Keratinocyte (primary cell): ENCODE measurements at regions not wholly inside any gene's neighbourhood (a gene's known extent, or its start where the extent isn't known, plus 50 kb on each side); places are given as distances from the start of the nearest gene placed in this dataset.

ENCODE experiments used
- DNase-seq: peaks from one replicate; pipeline ENCODE4 v3.0.0-alpha.2; 2011; ENCODE audit warnings: low read depth, missing footprints, low spot score
- FAIRE-seq: peaks from 2 replicates; lab custom pipeline; 2011; peaks lifted over from hg19 to GRCh38; lab: Jason Lieb, UNC
- H2AFZ ChIP-seq: 2 replicates; pipeline ENCODE4 v1.6.0; 2012; ENCODE audit warnings: low read length, control low read depth, inconsistent platforms; ENCODE audit not compliant: control insufficient read depth
- H3K27ac ChIP-seq: 2 replicates; pipeline ENCODE4 v1.5.1; 2011; ENCODE audit warnings: low read length; ENCODE audit not compliant: control insufficient read depth, insufficient read depth
- H3K27me3 ChIP-seq: 3 replicates; pipeline ENCODE4 v1.6.0; 2011; ENCODE audit warnings: low read length; ENCODE audit not compliant: control insufficient read depth, insufficient read depth; ENCODE audit errors: extremely low read depth
- H3K36me3 ChIP-seq, 2 experiments: 2 replicates in 1 of 2; 3 replicates in 1 of 2; pipeline ENCODE4 v1.5.1; 2011; ENCODE audit warnings: low read length in 2 of 2, mild to moderate bottlenecking in 1 of 2; ENCODE audit not compliant: control insufficient read depth in 2 of 2, insufficient read depth in 2 of 2; ENCODE audit errors: extremely low read depth in 1 of 2
- H3K4me1 ChIP-seq: 3 replicates; pipeline ENCODE4 v1.5.1; 2011; ENCODE audit warnings: low read length; ENCODE audit not compliant: control insufficient read depth, insufficient read depth; ENCODE audit errors: extremely low read depth
- H3K4me2 ChIP-seq: 3 replicates; pipeline ENCODE4 v1.6.0; 2011; ENCODE audit warnings: low read depth, low read length; ENCODE audit not compliant: control insufficient read depth, insufficient read depth; ENCODE audit errors: extremely low read depth
- H3K4me3 ChIP-seq, 3 experiments: fragments of 200-600 bp in 1 of 3; sonication (generic) in 1 of 3; 2 replicates in 2 of 3; 3 replicates in 1 of 3; pipeline ENCODE4 v1.5.1; 2011 to 2016; ENCODE audit warnings: low read length in 3 of 3, mild to moderate bottlenecking in 3 of 3, control low read depth in 2 of 3, inconsistent platforms in 1 of 3, low read depth in 1 of 3, mixed read lengths in 1 of 3, mixed run types in 1 of 3, moderate library complexity in 1 of 3; ENCODE audit not compliant: control insufficient read depth in 2 of 3, insufficient read depth in 2 of 3; ENCODE audit errors: extremely low read depth in 1 of 3
- H3K79me2 ChIP-seq: 2 replicates; pipeline ENCODE4 v1.6.0; 2012; ENCODE audit warnings: low read length; ENCODE audit not compliant: control insufficient read depth, insufficient read depth
- H3K9ac ChIP-seq: 3 replicates; pipeline ENCODE4 v1.6.0; 2011; ENCODE audit warnings: low read length; ENCODE audit not compliant: control insufficient read depth, insufficient read depth; ENCODE audit errors: extremely low read depth
- H3K9me1 ChIP-seq: 3 replicates; pipeline ENCODE4 v1.6.0; 2011; ENCODE audit warnings: low read length; ENCODE audit not compliant: control insufficient read depth, insufficient read depth; ENCODE audit errors: extremely low read depth
- H3K9me3 ChIP-seq: 2 replicates; pipeline ENCODE4 v1.5.1; 2012; ENCODE audit warnings: low read depth, low read length; ENCODE audit not compliant: control insufficient read depth
- H4K20me1 ChIP-seq: 3 replicates; pipeline ENCODE4 v1.6.0; 2011; ENCODE audit warnings: low read length; ENCODE audit not compliant: control insufficient read depth, insufficient read depth; ENCODE audit errors: extremely low read depth
- EZH2 ChIP-seq: IDR thresholded peaks from one replicate; pipeline ENCODE4 v1.6.1; 2012; ENCODE audit warnings: inconsistent platforms, mild to moderate bottlenecking, low read length, moderate library complexity
- dilution Hi-C: fragments of 300-500 bp; cut with MboI; formaldehyde crosslinking; loops from one replicate; pipeline ENCODE4 v1.7.0; 2020; ENCODE audit warnings: low sequenced_read_pairs; ENCODE audit not compliant: extremely low pct_ligation_motif_present
- TF ChIP-seq, protein P1 (sequence below), 3 experiments: IDR thresholded peaks in 1 of 3; conservative IDR thresholded peaks in 1 of 3; optimal IDR thresholded peaks in 1 of 3; 2 replicates in 2 of 3; 3 replicates in 1 of 3; pipeline versions ENCODE3 to v1.5.1; 2011; ENCODE audit warnings: low read length in 3 of 3, mild to moderate bottlenecking in 3 of 3, moderate library complexity in 2 of 3, control low read depth in 1 of 3, inconsistent platforms in 1 of 3; ENCODE audit not compliant: insufficient read depth in 2 of 3; ENCODE audit errors: extremely low read depth in 1 of 3

DNA sequence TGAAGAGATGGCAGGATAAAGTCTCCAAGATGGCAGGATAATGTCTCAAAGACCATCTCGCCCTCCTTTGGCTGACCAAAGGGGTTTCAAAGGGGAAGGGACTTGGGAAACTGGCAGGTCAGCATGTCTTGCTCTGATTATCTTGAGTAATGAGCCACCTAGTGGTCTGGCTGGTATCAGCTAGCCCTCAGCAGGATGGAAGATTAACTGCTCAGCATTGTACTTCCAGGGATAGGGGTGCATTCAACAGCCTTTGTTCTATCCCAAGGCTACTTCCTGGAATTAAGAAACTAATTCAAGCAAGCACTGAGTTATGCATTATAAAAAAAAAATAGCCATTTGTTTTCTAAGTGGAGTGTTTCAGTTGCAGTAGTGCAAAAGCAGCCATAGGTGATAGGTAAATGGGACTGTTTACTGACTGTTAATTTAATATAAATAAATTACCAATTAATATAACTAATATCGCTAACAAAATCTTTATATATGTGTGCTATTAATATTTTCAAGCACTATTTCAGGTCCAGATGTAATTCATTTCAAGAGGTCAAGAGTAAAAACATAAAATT, 555.5 kb downstream of the CDH9 start:
- H3K36me3 ChIP-seq: no peaks in the 10 kb centered on the region
- dilution Hi-C loops: no loop called here
- FAIRE-seq: no peak
- H3K79me2 ChIP-seq: no peaks in the 10 kb centered on the region
- no peaks in the 10 kb centered on the region for H3K9me3 ChIP-seq
- no peaks in the 10 kb centered on the region for H3K4me1 ChIP-seq
- H3K27me3 ChIP-seq: no peaks in the 10 kb centered on the region
- no peaks in the 10 kb centered on the region for H3K9me1 ChIP-seq
- no peak overlapping the region for H3K4me3 ChIP-seq
- TF ChIP-seq EZH2: no peak
- TF ChIP-seq, protein P1, sequence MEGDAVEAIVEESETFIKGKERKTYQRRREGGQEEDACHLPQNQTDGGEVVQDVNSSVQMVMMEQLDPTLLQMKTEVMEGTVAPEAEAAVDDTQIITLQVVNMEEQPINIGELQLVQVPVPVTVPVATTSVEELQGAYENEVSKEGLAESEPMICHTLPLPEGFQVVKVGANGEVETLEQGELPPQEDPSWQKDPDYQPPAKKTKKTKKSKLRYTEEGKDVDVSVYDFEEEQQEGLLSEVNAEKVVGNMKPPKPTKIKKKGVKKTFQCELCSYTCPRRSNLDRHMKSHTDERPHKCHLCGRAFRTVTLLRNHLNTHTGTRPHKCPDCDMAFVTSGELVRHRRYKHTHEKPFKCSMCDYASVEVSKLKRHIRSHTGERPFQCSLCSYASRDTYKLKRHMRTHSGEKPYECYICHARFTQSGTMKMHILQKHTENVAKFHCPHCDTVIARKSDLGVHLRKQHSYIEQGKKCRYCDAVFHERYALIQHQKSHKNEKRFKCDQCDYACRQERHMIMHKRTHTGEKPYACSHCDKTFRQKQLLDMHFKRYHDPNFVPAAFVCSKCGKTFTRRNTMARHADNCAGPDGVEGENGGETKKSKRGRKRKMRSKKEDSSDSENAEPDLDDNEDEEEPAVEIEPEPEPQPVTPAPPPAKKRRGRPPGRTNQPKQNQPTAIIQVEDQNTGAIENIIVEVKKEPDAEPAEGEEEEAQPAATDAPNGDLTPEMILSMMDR (optimal IDR thresholded peaks at IDR 0.05 in 1 of 3, IDR thresholded peaks at IDR 0.05 in 1 of 3, conservative IDR thresholded peaks at IDR 0.05 in 1 of 3; ENCODE audit: extremely low read depth in 1 of 3, insufficient read depth in 2 of 3, low read length in 3 of 3): peak; percentile 23 to 63 (median 57)
- no peaks in the 10 kb centered on the region for H4K20me1 ChIP-seq
- H3K27ac ChIP-seq: no peak overlapping the region
- no peak overlapping the region for H2AFZ ChIP-seq
- no peak for DNase-seq
- no peak overlapping the region for H3K4me2 ChIP-seq
- H3K9ac ChIP-seq: no peak overlapping the region

DNA sequence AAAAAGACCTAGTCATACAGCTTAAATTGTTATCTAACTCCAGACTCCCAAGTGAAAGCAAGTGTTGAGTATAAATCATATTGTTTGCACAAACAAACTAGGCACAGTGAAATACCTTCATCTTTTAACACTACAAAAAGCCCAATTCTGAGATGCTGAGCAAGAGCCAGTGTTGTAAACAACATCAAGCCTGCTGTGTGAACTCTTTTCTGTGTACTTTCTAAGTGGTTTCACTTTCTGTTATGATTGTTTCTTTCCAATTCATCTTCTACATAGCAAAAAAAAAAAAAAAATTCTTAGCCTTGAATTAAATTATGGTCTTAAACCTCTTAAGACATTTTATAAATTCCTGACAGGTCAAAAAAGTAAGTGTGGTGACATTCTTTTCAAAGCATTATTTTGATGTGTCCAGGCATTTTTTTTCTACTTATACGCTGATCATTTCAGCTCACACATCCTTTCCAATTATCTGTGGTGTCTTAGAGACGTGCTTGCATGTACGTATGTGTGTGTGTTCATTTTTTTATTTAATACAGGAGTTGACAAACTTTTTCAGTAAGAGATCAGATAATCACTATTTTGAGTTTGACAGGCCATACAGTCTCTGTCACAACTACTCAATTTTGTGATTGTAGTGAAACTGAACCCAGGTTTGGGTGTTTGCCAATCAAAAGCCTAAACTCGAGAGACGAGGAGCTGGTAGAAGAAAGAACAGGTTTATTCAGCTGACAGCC, 556.1 kb downstream of the CDH9 start:
- Histone ChIP-seq H3K36me3 (no peaks in the 10 kb centered on the region), H3K4me3 (no peak overlapping the region), H3K9me1 (no peaks in the 10 kb centered on the region), H4K20me1 (no peaks in the 10 kb centered on the region), H3K79me2 (no peaks in the 10 kb centered on the region), H3K27ac (no peak overlapping the region), H3K27me3 (no peaks in the 10 kb centered on the region), H2AFZ (no peak overlapping the region), H3K4me2 (no peak overlapping the region), H3K9ac (no peak overlapping the region), H3K9me3 (no peaks in the 10 kb centered on the region), H3K4me1 (no peaks in the 10 kb centered on the region)
- FAIRE-seq: no peak
- TF ChIP-seq EZH2: no peak
- TF ChIP-seq, protein P1 (optimal IDR thresholded peaks at IDR 0.05 in 1 of 3, IDR thresholded peaks at IDR 0.05 in 1 of 3, conservative IDR thresholded peaks at IDR 0.05 in 1 of 3; ENCODE audit: extremely low read depth in 1 of 3, insufficient read depth in 2 of 3, low read length in 3 of 3): no peak
- DNase-seq: no peak
- dilution Hi-C loops: no loop called here
